IPS DF 4.7 (cell line): ENCODE measurements at regions not wholly inside any gene's neighbourhood (a gene's known extent, or its start where the extent isn't known, plus 50 kb on each side); places are given as distances from the start of the nearest gene placed in this dataset.
A peak's percentile ranks its signal among the peaks of the same experiment; 100 is the strongest.
"Not testable (repeated sequence)": the region's sequence is repeated elsewhere in the genome, so short reads cannot be mapped to it uniquely, and the experiment has no call there.

ENCODE experiments used
- DNase-seq: peaks from one replicate; pipeline ENCODE4 v3.0.0-alpha.2; 2013; ENCODE audit warnings: low spot score; ENCODE audit errors: extremely low read depth

DNA sequence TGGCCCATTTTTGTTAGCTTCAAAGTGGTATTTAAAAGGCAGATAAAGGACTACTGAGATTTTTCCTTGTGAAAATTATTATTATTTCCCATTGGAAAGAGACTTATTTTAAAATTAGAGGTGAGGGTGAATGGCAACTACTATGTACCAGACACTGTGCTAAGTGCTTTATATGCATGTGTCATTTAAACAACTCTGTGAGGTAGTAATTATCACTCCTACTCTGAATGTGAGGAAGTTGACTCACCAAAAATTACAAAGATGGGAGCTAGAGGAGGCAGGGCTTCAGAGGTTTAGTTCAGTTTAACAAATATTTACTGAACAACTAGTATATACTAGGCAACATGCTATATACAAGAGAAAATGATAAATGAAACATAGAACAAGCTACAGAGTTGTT is 78.2 kb downstream of the MSL3 start:
- no peak for DNase-seq

DNA sequence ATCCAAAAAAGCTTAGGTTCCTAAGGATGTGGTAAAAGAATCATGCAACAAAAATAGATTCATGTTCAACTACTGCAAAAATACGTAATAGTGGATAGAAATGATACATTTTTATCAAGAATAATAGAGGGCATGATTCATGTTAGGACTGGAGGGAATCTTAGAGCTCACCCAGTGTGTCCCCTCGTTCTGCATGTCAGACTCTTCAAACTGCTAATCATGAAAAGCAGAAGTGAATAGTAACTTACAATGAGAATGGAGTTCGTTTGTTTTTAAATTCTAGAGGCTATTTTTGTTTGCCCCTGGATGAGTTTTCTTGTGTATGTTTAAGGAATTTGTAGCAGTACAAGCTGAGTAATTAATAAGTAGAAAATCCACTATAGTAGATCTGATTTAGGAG is 79.4 kb downstream of the MSL3 start:
- no peak for DNase-seq

DNA sequence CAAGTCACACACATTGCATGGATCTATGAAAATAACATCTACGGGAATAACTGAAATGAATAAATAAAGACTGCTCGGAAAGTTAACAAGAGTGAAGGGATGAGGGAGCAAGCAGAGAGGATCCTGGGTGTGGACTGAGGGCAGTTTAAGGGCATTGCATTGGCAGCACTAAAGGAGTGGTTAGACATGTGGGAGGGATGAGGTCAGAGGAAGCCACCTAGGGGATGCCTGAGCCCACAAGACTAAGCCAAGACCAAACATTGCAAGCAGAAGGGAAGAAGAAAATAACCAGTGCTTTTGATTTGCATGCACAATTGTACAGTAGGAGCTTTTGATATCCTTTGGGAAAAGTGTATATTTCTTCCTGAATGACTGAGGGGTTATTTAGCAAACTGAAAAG is 106.1 kb downstream of the MSL3 start:
- DNase-seq = no peak

DNA sequence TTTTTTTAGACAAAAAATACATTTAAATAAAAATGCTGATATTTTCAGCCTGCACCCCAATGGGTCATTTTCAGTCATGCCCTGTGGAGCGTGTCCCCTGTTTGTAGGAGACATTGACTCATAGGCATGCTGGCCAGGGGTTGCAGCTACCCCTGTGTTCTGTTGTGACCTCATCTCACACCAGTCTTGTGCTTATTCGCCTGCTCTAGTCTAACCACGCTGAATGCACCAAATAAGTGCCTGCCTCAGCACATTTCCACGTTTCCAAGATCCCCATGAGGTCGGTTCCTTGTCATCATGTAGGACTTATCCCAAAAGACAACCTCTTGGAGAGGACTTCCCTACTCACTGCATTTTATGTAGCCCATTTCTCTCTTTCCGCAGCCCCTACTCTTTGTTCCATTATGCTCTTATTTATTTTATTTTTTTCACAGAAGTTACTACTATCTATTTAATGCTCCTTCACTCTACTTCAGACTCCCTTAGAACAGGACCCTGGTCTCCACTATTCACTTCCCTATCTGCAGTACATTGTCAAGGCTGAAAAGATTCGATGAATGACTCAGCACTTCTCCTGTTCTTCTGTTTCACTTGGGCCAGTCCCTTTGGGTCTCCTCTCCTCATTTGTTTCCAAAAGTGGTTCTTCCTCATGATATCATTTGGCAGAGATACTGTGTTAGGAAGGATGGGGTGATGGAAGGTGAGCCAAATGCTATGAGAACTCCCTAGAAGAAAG is 109.7 kb downstream of the MSL3 start:
- DNase-seq = no peak

GRCh38 chrX:11870789-11871188 is 112.8 kb downstream of the MSL3 start:
- no peak for DNase-seq

- DNase-seq = no peak
Measured at GRCh38 chrX:11881485-11882170, 123.6 kb downstream of the MSL3 start.

DNA sequence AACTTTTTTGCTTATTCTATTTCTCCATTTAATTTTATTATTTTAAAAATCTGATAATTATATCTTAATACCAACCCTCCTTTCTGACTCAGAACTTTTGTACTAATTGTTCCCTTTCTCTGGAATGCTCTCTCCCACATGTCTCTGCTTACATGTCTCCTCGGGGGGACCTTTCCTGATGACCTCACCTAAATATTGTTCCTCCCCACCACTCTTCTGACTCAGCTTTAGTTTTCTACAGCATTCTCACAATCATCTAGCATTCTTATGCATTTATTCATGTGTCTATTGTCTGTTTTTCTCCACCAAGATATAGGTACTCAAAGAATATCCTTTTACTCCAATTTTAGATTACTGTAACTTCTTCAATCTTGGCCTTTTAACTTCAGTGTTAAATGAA is 128.7 kb downstream of the MSL3 start:
- no peak for DNase-seq

DNA sequence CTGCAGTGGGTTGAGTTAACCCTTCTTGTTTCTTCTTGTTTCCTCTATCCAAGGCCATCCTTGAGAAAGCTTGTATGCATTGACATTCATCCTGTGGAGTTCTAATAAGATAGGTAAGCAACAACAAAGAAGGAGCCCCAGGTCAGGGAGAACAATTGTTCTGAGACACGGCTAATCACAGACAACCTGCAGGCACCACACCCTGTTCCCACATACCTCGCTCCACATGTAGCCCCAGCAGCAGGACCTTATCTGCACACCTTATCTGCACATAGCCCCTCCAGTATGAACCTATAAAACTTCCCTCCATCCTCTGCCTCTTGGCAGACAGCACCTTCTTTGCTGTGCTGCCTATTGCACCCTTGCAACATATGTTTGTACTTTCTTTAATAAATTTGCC is 129.1 kb downstream of the MSL3 start:
- DNase-seq = no peak

DNA sequence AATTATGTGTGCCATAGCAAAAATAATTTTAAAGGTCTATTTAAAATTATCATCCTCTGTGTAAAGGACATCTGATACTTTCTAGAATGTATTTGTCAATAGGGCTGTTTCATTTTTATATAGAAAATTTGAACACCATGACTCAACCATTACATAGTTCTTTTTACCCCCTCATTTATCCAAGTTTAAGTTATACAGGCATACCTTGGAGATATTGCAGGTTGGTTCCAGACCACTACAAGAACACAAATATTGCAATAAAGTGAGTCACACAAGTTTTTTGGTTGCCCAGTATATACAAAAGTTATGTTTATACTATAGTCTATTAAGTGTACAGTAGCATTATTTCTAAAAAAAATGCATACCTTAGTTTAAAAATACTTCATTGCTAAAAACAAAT is 130.4 kb downstream of the MSL3 start:
- DNase-seq = no peak

DNA sequence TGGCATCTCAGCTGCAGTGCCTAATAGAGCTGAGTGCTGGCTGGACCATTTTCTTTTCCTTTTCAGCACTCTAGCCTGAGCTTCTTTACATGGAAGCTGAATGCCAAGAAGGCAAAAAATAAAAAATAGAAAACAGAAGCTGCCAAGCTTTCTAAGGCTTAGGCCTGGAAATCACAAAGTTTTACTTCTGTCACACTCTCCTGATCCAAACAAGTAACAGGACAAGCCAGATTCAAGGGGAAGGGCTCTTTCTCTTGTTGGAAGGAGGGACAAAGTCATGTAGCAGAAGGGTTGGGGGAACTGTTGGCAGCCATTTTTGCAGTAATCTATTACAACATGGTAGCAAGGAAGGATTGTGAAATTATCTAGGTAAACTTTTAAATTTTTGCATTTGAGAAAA is 131.8 kb downstream of the MSL3 start:
- DNase-seq = no peak

DNA sequence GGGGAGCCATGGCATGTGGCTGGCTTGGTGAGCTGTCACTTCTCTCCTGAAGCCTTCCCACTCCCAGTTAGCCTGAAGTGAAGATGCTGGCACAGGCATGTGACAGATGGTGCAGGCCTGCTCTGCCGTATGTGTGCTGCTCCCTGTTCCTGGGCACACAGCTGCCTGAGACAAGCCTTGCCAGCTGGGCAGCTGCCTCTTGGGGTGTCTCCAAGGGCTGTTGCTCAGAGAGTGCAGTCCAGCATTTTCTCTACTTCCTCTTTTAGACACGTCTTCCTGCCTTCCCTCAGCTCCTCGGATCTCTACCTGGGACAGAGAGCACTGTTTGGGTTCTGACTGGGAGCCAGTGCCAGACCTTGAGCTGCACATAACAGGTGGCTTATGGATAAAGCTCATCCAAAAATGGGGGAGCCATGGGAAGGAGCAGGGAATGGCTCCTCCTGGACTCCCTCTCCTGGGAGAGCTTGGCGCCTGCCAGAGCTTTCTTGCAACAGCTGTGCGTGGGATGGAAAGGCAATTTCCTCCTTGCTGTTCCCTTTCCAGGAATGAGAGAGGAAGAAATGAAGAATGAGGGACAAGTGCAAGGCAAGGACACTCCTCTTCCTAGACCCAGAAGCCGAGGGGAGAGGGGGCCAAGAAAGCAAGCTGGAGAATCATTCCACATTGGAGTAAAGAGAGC is 132.9 kb downstream of the MSL3 start:
- no peak for DNase-seq

DNA sequence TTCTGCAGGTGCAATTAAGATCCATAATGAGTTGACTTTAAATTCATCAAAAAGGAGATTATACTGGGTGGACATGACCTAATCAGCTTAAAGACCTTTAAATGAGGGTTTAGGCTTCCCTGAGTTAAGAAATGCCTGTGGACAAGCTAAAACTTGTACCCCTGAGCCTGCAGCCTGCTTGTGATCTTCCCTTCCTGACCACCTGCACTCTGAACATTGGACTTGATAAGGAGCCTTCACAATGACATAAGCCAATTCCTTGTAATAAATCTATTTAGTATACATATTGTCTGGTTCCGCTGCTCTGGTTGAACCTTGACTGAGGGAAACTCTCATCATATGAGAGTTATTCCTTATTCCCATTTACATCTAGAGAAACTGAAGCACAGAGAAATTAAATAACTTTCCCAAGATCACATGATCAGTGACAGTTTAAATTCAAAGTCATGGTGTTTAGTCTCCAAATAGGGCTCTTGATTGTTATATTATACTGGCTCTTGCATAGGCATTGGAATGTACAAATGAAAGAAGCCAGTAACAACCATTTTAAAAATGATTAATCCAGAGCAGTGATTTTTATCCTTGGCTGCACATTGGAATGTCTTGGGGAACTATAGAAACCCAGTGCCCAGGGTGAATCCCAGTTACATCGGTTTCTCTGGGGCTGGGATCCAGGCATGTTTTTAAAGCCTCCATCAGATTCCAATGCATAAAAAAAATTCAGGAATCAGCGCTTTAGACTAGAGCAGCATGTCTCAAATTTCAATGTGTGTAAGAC is 136.1 kb downstream of the MSL3 start:
- no peak for DNase-seq

DNA sequence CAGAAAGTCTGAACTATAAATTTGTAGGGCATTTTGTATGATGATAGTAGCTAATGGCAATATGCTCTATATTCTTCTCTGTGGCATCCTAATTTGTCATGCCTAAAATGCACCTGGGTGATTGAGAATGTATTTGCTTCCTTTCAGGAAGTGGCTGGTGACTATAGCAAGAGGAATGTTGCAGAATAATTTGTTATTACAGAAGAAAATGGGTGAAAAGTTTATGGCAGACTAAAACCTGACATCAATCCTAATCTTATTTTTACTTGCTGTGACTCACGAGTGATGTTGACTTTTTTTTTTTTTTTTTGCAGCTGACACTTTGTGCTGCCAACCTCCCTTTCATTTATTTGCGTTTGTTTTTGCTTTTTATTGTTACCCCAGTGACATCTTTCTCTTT is 141.1 kb downstream of the MSL3 start:
- DNase-seq = no peak

GRCh38 chrX:11905933-11906332 is 147.9 kb downstream of the MSL3 start:
- not testable (repeated sequence) for DNase-seq

GRCh38 chrX:11908371-11908770 is 150.3 kb downstream of the MSL3 start:
- no peak for DNase-seq

DNA sequence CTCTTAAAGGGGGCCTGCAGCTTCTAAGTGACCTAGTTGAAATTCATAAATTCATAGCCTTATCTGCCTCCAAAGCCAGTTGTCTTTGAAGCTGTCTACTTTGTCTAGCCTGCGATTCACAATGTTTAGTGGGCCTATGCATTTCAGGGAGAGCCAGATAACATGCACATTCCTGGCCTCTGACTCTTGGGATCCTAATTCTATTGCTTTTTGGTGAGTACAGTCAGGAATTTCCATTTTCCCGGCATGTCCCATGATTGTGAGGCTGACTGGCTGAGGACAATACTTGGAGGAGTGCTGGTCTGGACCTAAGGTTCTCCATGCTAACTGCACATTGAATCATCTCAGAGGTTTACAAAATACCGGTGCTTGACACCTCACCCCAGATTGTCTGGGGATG is 155.0 kb downstream of the MSL3 start:
- DNase-seq = no peak

DNA sequence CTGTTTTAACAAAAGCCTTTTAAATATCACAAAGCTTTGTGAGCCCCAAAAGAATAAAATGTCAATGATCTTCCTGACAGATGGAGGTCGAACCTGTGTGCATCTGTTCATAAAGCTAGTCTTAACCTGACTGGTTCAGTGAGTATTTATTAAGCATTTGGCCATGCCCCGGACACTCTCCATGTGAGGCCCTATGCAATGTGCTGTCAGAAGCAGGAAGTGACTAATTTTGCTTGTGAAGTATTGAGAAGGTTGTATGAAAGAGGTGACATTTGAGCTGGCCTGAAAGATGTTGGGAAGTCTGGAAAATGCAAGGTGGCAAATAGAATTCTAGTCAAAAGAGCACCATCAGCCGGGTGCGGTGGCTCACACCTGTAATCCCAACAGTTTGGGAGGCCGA is 171.4 kb downstream of the MSL3 start:
- no peak for DNase-seq

DNA sequence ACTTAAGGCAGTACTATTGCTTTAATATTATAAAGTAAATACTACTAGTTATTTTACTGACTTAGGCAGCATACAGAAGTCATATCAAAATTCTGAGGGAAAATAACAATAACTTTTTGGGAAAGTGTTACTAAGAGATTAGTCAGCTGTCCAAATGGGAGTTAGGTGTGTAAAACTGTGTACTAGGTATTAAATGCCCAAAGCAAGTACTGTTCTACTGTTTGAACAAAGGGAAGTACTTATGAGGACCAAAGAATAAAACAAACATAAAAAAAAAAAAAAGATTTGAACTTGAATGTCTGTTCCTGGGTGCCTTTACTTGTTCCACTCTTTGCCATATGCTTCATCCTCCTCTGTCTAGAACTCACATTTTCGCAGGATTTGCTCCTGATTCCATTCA is 174.4 kb downstream of the MSL3 start:
- DNase-seq = no peak

- no peak for DNase-seq
Measured at GRCh38 chrX:11934089-11934488, 176.1 kb downstream of the MSL3 start.

DNA sequence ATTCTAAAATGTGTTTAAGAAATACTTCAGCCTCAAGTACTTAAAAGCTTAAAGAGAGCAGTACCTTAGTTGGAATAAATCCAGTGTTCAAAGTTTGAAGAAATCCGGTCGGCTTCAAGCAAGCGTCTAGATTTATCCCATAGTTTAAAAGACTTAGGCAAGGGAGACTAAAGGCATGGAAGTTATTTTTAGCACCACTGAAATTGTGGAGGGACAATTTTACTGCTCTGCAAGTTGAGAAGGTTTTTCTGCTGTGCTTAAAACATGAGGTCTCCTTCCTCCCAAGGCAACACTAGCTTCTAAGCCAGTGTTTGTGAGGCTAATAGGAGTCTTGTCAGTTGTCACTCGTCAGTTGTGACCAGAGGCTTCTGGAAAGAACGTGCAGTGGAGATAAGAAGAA is 183.5 kb downstream of the MSL3 start:
- no peak for DNase-seq

GRCh38 chrX:11944501-11944900 is 186.5 kb downstream of the MSL3 start:
- peak; percentile 19 for DNase-seq

GRCh38 chrX:11949291-11949690 is 189.0 kb upstream of the FRMPD4 start:
- no peak for DNase-seq
